SU-DHL-6 (cell line): ENCODE measurements at regions not wholly inside any gene's neighbourhood (a gene's known extent, or its start where the extent isn't known, plus 50 kb on each side); places are given as distances from the start of the nearest gene placed in this dataset.

Experiments used
- H2AFZ ChIP-seq: fragments of 200-600 bp; sonication (generic); 2 replicates; pipeline ENCODE4 v1.6.1; 2014; ENCODE audit warnings: low read depth, mild to moderate bottlenecking, moderate library complexity, mixed read lengths, antibody characterized with exemption, low read length; ENCODE audit not compliant: severe bottlenecking
- H3F3A ChIP-seq: fragments of 200-600 bp; shearing (Covaris generic); 2 replicates; pipeline ENCODE4 v1.6.0; 2016; ENCODE audit warnings: antibody characterized with exemption, mild to moderate bottlenecking; ENCODE audit not compliant: insufficient read depth
- H3K27ac ChIP-seq: fragments of 200-600 bp; sonication (generic); 2 replicates; pipeline ENCODE4 v1.5.1; 2016; ENCODE audit warnings: low read depth, mild to moderate bottlenecking, low read length, moderate library complexity, mixed read lengths
- H3K27me3 ChIP-seq: fragments of 200-600 bp; sonication (generic), shearing (Covaris generic); 2 replicates; pipeline ENCODE4 v1.6.0; 2014; ENCODE audit warnings: mild to moderate bottlenecking, low read length
- H3K36me3 ChIP-seq: fragments of 200-600 bp; sonication (generic); 2 replicates; pipeline ENCODE4 v1.6.1; 2014; ENCODE audit warnings: mild to moderate bottlenecking, low read length, mixed read lengths
- H3K4me2 ChIP-seq: fragments of 300-600, 200-600 bp; shearing (Covaris generic), sonication (generic); 2 replicates; pipeline ENCODE4 v1.6.0; 2014; ENCODE audit warnings: low read length, low read depth, mild to moderate bottlenecking; ENCODE audit not compliant: poor library complexity, severe bottlenecking
- H3K4me3 ChIP-seq: fragments of 200-600 bp; sonication (generic); 2 replicates; pipeline ENCODE4 v1.5.1; 2014; ENCODE audit warnings: antibody characterized with exemption, low read length, mild to moderate bottlenecking, mixed read lengths; ENCODE audit not compliant: insufficient read depth, poor library complexity, severe bottlenecking
- H3K79me2 ChIP-seq: fragments of 200-600 bp; sonication (generic); 2 replicates; pipeline ENCODE4 v1.6.1; 2014; ENCODE audit warnings: mild to moderate bottlenecking, low read length, moderate library complexity; ENCODE audit not compliant: insufficient read depth
- H3K9ac ChIP-seq: fragments of 200-600 bp; sonication (generic); 2 replicates; pipeline ENCODE4 v1.7.0; 2014; ENCODE audit warnings: mild to moderate bottlenecking, low read length
- H3K9me2 ChIP-seq: fragments of 200-600 bp; sonication (generic); replicated peaks from 2 replicates; pipeline ENCODE4 v1.6.1; 2014; ENCODE audit warnings: low read length; ENCODE audit not compliant: insufficient read depth
- H3K9me3 ChIP-seq: fragments of 200-600 bp; sonication (generic); 2 replicates; pipeline ENCODE4 v1.6.1; 2014; ENCODE audit warnings: low read length, mixed read lengths; ENCODE audit not compliant: insufficient read depth
- H4K20me1 ChIP-seq: fragments of 200-600 bp; sonication (generic); 2 replicates; pipeline ENCODE4 v1.6.1; 2014; ENCODE audit warnings: low read depth, mild to moderate bottlenecking, antibody characterized with exemption, low read length, moderate library complexity, mixed read lengths
- CTCF ChIP-seq: fragments of 200-600 bp; sonication (generic); IDR thresholded peaks from one replicate; pipeline ENCODE4 v1.5.1; 2017; ENCODE audit warnings: antibody characterized with exemption, mild to moderate bottlenecking, low read length, moderate library complexity; ENCODE audit not compliant: insufficient read depth, poor library complexity, severe bottlenecking
- EZH2phosphoT487 ChIP-seq: fragments of 200-600 bp; sonication (generic), shearing (Covaris generic); conservative IDR thresholded peaks from 2 replicates; pipeline ENCODE4 v1.6.1; 2018; ENCODE audit warnings: mild to moderate bottlenecking, antibody characterized with exemption, low read length, moderate library complexity, mixed read lengths

DNA sequence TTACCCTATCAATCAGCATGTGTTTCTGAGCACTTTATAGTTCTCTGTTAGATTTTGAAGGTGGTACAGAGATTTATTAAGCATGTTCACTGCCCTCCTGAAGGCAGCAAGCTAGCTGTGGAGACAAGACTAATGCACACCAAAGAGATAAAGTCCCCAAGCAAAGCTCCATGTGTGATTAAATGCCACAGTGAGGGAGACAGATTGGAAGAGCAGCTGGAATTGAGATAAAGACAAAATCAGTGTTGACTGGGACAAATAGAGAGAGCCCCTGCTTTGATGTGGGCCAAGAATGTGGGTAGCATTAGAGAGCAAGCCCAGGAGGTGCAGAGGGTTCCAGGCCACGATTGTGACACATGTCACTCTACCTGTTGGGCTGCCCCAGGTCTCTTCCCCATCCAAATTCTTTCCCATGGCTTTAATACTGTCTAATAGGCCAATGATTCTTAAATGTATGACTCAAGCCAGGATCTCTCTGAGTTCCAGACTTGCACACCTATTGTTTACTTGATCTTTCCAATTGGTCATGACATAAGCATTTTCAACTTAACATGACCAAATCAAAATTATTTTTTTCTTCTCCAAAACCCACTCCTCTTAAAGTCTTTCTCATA lies 60.1 kb upstream of the ZC3H12C start:
- TF ChIP-seq CTCF (no peak), EZH2phosphoT487 (no peak)
- Histone ChIP-seq H3K27ac (no peak overlapping the region), H3K4me2 (no peak overlapping the region), H3F3A (no peaks in the 10 kb centered on the region), H3K4me3 (no peak overlapping the region), H3K9ac (no peak overlapping the region), H3K79me2 (no peaks in the 10 kb centered on the region), H3K9me3 (no peaks in the 10 kb centered on the region), H3K36me3 (no peaks in the 10 kb centered on the region), H3K9me2 (no peaks in the 10 kb centered on the region), H2AFZ (no peak overlapping the region), H4K20me1 (no peaks in the 10 kb centered on the region), H3K27me3 (no peaks in the 10 kb centered on the region)

DNA sequence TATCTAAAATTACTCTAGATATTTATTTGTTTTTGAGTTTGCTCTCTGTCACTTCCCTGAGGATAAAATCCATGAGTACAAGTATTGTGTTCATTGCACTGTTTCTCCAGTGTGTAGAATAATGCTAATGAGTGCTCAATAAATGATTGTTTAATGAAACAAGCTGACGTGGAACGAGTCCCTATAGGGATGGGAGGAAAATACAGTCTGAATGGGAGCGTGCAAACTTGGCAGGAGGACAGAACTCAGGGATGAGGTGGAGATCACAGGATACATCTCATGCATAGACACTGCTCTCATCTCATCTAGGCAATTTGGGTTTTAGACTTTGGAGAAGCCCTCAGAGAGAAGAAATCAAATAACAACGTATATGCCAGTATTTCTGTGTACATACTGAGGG lies 58.4 kb upstream of the ZC3H12C start:
- no peak overlapping the region for H3K4me2 ChIP-seq
- no peaks in the 10 kb centered on the region for H3F3A ChIP-seq
- no peak overlapping the region for H3K9ac ChIP-seq
- H3K9me3 ChIP-seq, result no peaks in the 10 kb centered on the region
- no peaks in the 10 kb centered on the region for H3K36me3 ChIP-seq
- no peak overlapping the region for H2AFZ ChIP-seq
- H3K9me2 ChIP-seq, result no peaks in the 10 kb centered on the region
- no peaks in the 10 kb centered on the region for H3K79me2 ChIP-seq
- TF ChIP-seq EZH2phosphoT487 (no peak), CTCF (no peak)
- no peaks in the 10 kb centered on the region for H4K20me1 ChIP-seq
- no peak overlapping the region for H3K4me3 ChIP-seq
- no peak overlapping the region for H3K27ac ChIP-seq
- no peaks in the 10 kb centered on the region for H3K27me3 ChIP-seq

DNA sequence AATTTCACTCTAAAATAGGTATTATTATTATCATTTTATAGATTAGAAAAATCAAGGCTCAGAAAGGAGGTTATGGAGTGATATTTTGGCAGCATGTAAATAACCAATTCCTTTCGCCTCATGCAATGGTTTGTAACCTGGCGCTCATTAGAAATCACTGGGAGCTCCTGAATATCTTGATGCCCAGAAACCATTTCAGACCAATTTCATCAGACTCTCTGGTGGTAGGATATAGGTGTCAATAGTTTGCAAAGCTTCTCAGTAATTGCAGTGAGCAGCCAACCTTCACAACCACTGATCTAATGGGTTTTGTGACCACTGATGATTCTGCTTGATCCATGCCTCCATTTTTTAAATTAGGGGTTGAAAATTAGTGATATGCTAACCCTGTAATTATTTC lies 57.8 kb upstream of the ZC3H12C start:
- no peaks in the 10 kb centered on the region for H3F3A ChIP-seq
- H4K20me1 ChIP-seq, result no peaks in the 10 kb centered on the region
- no peaks in the 10 kb centered on the region for H3K9me2 ChIP-seq
- no peaks in the 10 kb centered on the region for H3K79me2 ChIP-seq
- H3K4me3 ChIP-seq, result no peak overlapping the region
- no peak overlapping the region for H3K27ac ChIP-seq
- TF ChIP-seq EZH2phosphoT487 (no peak), CTCF (no peak)
- H3K9me3 ChIP-seq, result no peaks in the 10 kb centered on the region
- no peak overlapping the region for H3K4me2 ChIP-seq
- H3K36me3 ChIP-seq, result no peaks in the 10 kb centered on the region
- no peak overlapping the region for H3K9ac ChIP-seq
- H3K27me3 ChIP-seq, result no peaks in the 10 kb centered on the region
- no peak overlapping the region for H2AFZ ChIP-seq
